HEK293T (cell line): ENCODE measurements at regions not wholly inside any gene's neighbourhood (a gene's known extent, or its start where the extent isn't known, plus 50 kb on each side); places are given as distances from the start of the nearest gene placed in this dataset.

ENCODE experiments used
- ARNT ChIP-seq: fragments of 450-650 bp; IDR thresholded peaks from 2 replicates; pipeline ENCODE4 v1.6.1; 2017; ENCODE audit warnings: mild to moderate bottlenecking
- BHLHE40 ChIP-seq: fragments of 450-650 bp; IDR thresholded peaks from 2 replicates; pipeline ENCODE4 v1.6.1; 2016; ENCODE audit warnings: mild to moderate bottlenecking, moderate library complexity, borderline replicate concordance
- CTBP1 ChIP-seq: fragments of 450-650 bp; IDR thresholded peaks from 2 replicates; pipeline ENCODE4 v1.6.1; 2016; ENCODE audit warnings: borderline replicate concordance
- ELF4 ChIP-seq: fragments of 450-650 bp; IDR thresholded peaks from 2 replicates; pipeline ENCODE4 v1.6.1; 2017; ENCODE audit warnings: antibody characterized with exemption
- FOXA1 ChIP-seq: fragments of 450-650 bp; IDR thresholded peaks from 2 replicates; pipeline ENCODE4 v1.6.1; 2016; ENCODE audit warnings: mild to moderate bottlenecking
- FOXM1 ChIP-seq: fragments of 450-650 bp; IDR thresholded peaks from 2 replicates; pipeline ENCODE4 v1.6.1; 2017; ENCODE audit warnings: mild to moderate bottlenecking, borderline replicate concordance
- L3MBTL2 ChIP-seq: fragments of 450-650 bp; conservative IDR thresholded peaks from 2 replicates; pipeline ENCODE4 v1.6.1; 2016; ENCODE audit warnings: mild to moderate bottlenecking
- LEF1 ChIP-seq: fragments of 450-650 bp; IDR thresholded peaks from 2 replicates; pipeline ENCODE4 v1.6.1; 2017; ENCODE audit warnings: mild to moderate bottlenecking, borderline replicate concordance
- SUZ12 ChIP-seq: fragments of 450-650 bp; IDR thresholded peaks from 2 replicates; pipeline ENCODE4 v1.6.1; 2016; ENCODE audit warnings: mild to moderate bottlenecking

- TF ChIP-seq FOXM1 (no peak), CTBP1 (no peak), ARNT (no peak), ELF4 (no peak), FOXA1 (no peak), L3MBTL2 (no peak), SUZ12 (no peak), LEF1 (no peak), BHLHE40 (no peak)
These were observed 52.2 kb upstream of the BICDL1 start for GRCh38 chr12:119936705-119937311.
